ENCODE measurements at regions not wholly inside any gene's neighbourhood (a gene's known extent, or its start where the extent isn't known, plus 50 kb on each side); places are given as distances from the start of the nearest gene placed in this dataset.

DNA sequence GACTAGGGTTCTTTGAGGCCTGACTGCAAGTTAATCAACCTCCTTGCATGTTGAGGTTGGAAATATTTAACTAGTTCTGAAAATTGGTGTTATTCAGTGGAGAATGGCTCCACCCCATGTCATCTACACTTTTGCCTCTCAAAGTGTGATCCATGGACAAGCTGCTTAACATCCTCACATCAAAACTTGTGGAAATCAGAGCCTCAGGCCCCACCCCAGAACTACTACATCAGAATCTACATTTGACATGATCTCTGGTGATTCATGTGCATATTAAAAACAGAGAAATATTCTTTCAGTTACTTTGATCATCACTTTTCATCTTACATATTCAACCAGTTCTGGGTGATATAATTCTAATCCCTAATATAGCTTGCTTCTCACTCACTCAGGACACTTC lies 632.9 kb downstream of the ARL4A start:
- TF ChIP-seq, protein P1, sequence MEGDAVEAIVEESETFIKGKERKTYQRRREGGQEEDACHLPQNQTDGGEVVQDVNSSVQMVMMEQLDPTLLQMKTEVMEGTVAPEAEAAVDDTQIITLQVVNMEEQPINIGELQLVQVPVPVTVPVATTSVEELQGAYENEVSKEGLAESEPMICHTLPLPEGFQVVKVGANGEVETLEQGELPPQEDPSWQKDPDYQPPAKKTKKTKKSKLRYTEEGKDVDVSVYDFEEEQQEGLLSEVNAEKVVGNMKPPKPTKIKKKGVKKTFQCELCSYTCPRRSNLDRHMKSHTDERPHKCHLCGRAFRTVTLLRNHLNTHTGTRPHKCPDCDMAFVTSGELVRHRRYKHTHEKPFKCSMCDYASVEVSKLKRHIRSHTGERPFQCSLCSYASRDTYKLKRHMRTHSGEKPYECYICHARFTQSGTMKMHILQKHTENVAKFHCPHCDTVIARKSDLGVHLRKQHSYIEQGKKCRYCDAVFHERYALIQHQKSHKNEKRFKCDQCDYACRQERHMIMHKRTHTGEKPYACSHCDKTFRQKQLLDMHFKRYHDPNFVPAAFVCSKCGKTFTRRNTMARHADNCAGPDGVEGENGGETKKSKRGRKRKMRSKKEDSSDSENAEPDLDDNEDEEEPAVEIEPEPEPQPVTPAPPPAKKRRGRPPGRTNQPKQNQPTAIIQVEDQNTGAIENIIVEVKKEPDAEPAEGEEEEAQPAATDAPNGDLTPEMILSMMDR (IDR thresholded peaks at IDR 0.05) = no peak
- TF ChIP-seq POLR2A (IDR thresholded peaks at IDR 0.05) = no peak

Measured in heart left ventricle (tissue), 13 donors.